ENCODE measurements at regions not wholly inside any gene's neighbourhood (a gene's known extent, or its start where the extent isn't known, plus 50 kb on each side); places are given as distances from the start of the nearest gene placed in this dataset.
"Not testable (repeated sequence)": the region's sequence is repeated elsewhere in the genome, so short reads cannot be mapped to it uniquely, and the experiment has no call there.

- Histone ChIP-seq H3K9me3 (no peaks in the 10 kb centered on the region), H3K27me3 (no peaks in the 10 kb centered on the region), H3K27ac (no peak overlapping the region), H3K36me3 (no peaks in the 10 kb centered on the region), H3K4me3 (no peak overlapping the region), H3K4me1 (no peaks in the 10 kb centered on the region)
- DNase-seq, result no peak
- TF ChIP-seq, protein P1, sequence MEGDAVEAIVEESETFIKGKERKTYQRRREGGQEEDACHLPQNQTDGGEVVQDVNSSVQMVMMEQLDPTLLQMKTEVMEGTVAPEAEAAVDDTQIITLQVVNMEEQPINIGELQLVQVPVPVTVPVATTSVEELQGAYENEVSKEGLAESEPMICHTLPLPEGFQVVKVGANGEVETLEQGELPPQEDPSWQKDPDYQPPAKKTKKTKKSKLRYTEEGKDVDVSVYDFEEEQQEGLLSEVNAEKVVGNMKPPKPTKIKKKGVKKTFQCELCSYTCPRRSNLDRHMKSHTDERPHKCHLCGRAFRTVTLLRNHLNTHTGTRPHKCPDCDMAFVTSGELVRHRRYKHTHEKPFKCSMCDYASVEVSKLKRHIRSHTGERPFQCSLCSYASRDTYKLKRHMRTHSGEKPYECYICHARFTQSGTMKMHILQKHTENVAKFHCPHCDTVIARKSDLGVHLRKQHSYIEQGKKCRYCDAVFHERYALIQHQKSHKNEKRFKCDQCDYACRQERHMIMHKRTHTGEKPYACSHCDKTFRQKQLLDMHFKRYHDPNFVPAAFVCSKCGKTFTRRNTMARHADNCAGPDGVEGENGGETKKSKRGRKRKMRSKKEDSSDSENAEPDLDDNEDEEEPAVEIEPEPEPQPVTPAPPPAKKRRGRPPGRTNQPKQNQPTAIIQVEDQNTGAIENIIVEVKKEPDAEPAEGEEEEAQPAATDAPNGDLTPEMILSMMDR (IDR thresholded peaks at IDR 0.05), result no peak
- intact Hi-C loops (cut with DNase I), result no loop called here
- WGBS, 2 donors, result 78 to 80% methylated on average over 2 of the region's 2 CpGs
- no peak for FAIRE-seq
- no peak for ATAC-seq
Measured at GRCh38 chr17:14582996-14583395, 282.1 kb downstream of the HS3ST3B1 start.

DNA sequence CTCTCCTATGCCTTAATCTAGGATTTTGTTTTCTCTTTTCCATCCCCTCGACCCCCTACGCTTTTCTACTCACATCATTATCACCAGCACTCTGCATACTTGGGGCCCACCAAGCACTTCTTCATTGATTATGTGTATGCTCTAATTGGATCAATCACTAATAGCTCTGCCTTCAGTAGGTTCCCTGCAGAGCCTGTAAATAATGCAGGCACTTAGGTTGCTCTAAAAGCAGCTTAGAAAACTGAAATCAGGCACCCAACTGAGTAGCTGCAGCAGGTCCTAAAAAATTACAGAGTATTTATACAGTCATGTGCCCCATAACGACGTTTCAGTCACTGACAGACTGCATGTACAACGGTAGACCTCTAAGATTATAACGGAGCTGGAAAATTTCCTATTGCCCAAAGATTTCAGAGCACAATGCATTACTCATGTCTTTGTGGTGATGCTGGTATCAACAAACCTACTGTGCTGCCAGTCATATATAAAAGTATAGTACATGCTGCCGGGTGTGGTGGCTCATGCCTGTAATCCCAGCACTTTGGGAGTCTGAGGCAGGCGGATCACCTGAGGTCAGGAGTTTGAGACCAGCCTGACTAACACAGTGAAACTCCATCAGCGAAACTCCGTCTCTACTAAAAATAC, 280.4 kb downstream of the HS3ST3B1 start:
- WGBS, 2 donors, result 67 to 70% methylated on average over 10 of the region's 10 CpGs
- TF ChIP-seq, protein P1 (IDR thresholded peaks at IDR 0.05), result no peak
- Histone ChIP-seq H3K4me3 (no peak overlapping the region), H3K27ac (no peak overlapping the region), H3K36me3 (no peaks in the 10 kb centered on the region), H3K27me3 (no peaks in the 10 kb centered on the region), H3K9me3 (no peaks in the 10 kb centered on the region), H3K4me1 (no peaks in the 10 kb centered on the region)
- DNase-seq (no peak), ATAC-seq (no peak), FAIRE-seq (no peak)
- intact Hi-C loops (cut with DNase I), result no loop called here

- Histone ChIP-seq H3K4me3 (no peak overlapping the region), H3K27ac (no peak overlapping the region), H3K4me1 (no peaks in the 10 kb centered on the region), H3K9me3 (no peaks in the 10 kb centered on the region), H3K27me3 (no peaks in the 10 kb centered on the region), H3K36me3 (no peaks in the 10 kb centered on the region)
- intact Hi-C loops (cut with DNase I), result no loop called here
- no peak for FAIRE-seq
- DNase-seq, result no peak
- ATAC-seq, result no peak
- WGBS, 2 donors, result 42 to 46% methylated on average over 5 of the region's 5 CpGs
- TF ChIP-seq, protein P1 (IDR thresholded peaks at IDR 0.05), result no peak
Measured at GRCh38 chr17:14580499-14580898, 279.6 kb downstream of the HS3ST3B1 start.

GRCh38 chr17:14579716-14580115, 278.8 kb downstream of the HS3ST3B1 start:
- ATAC-seq, result no peak
- no peak overlapping the region for H3K27ac ChIP-seq
- FAIRE-seq, result no peak
- intact Hi-C loops (cut with DNase I), result no loop called here
- H3K9me3 ChIP-seq, result no peaks in the 10 kb centered on the region
- TF ChIP-seq, protein P1 (IDR thresholded peaks at IDR 0.05), result no peak
- H3K36me3 ChIP-seq, result no peaks in the 10 kb centered on the region
- no peaks in the 10 kb centered on the region for H3K27me3 ChIP-seq
- no peak overlapping the region for H3K4me3 ChIP-seq
- no peaks in the 10 kb centered on the region for H3K4me1 ChIP-seq
- 37 to 47% methylated on average over 3 of the region's 3 CpGs for WGBS, 2 donors
- DNase-seq, result no peak

DNA sequence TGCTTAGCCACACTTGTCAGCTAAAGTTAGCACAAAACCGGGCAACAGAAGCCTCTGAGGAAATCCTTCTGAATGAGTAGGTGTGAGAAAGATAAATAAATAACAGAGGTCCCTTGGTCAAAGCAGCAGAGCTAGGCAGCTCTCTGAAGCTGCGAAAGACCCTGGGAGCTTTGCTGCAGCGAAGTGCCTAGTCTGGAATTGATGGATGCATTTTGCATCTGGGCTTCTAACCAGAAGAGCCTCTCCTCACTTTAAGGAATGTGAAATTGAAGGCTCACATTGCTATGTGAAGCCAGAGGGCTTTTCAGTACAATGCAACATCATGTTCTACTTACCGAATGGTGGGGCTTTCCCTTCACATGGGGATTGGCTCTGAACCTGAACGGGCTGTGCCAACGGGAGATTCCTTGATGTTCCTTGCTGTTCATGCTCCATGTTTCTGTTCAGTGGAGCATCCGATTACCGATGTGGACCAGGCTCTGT, 274.6 kb downstream of the HS3ST3B1 start:
- H3K36me3 ChIP-seq, result no peaks in the 10 kb centered on the region
- no peak for DNase-seq
- no peak overlapping the region for H3K27ac ChIP-seq
- intact Hi-C loops (cut with DNase I), result no loop called here
- no peak for FAIRE-seq
- no peaks in the 10 kb centered on the region for H3K4me1 ChIP-seq
- TF ChIP-seq, protein P1 (IDR thresholded peaks at IDR 0.05), result no peak
- H3K9me3 ChIP-seq, result no peaks in the 10 kb centered on the region
- WGBS, 2 donors, result 42 to 51% methylated on average over 8 of the region's 8 CpGs
- H3K27me3 ChIP-seq, result no peaks in the 10 kb centered on the region
- no peak for ATAC-seq
- H3K4me3 ChIP-seq, result no peak overlapping the region

DNA sequence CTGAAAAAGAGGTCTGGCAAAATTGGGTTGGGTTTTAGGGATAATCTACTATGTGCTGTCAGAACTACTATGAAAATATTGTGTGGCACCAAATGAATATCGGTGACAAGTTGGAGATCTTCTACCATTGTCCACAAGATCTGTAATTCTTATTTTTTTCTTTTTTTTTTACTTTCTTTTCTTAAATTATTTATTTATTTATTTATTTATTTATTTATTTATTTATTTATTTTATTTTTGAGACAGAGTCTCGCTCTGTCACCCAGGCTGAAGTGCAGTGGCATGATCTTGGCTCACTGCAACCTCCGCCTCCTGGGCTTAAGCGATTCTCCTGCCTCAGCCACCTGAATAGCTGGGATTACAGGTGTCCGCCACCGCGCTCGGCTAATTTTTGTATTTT, 259.4 kb downstream of the HS3ST3B1 start:
- H3K27me3 ChIP-seq; H3K36me3 ChIP-seq; FAIRE-seq; H3K27ac ChIP-seq; intact Hi-C loops (cut with DNase I); H3K4me3 ChIP-seq; ATAC-seq; H3K4me1 ChIP-seq; DNase-seq; H3K9me3 ChIP-seq: not testable (repeated sequence)
- WGBS, 2 donors, result 86 to 94% methylated on average over 7 to 8 of the region's 8 CpGs
